HG03064 (cell line): ENCODE measurements at regions not wholly inside any gene's neighbourhood (a gene's known extent, or its start where the extent isn't known, plus 50 kb on each side); places are given as distances from the start of the nearest gene placed in this dataset.

Experiments
- ATAC-seq: cut with Tn5 transposase; IDR thresholded peaks from one replicate; pipeline ENCODE4 v1.9.1; 2021; ENCODE audit warnings: low read depth; ENCODE audit not compliant: unreplicated experiment

DNA sequence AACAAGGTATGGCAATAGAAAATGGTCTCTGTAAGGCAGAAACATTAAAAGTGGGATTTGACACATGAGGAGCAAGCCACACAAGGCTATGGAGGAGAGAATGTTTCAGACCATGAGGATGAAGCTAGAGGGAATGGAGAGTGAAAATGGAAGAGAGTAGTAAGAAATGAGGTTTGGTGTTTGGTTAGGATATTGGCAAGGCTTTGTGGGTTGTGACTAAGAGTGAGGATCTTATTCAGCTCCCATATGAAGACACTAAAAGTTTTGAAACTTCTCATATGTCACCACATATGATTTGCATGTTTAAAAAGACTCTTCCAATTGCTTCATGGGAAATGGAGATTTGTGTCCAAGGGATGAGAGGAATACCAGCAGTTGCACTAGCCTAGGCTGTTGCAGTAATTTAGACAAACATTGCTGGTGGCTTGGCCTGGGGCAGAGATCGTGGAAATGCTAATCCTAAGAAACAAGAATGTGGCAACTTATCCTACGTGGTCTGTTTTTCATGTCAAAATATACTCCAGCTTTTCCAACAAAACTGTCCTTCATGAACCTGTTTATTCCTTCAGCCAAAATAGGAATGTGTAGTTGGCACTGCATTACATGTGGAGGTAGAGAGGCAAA is 749.0 kb downstream of the PDCD6IP start:
- no peak for ATAC-seq

- no peak for ATAC-seq
These were observed 768.8 kb downstream of the PDCD6IP start for GRCh38 chr3:34567266-34567665.

DNA sequence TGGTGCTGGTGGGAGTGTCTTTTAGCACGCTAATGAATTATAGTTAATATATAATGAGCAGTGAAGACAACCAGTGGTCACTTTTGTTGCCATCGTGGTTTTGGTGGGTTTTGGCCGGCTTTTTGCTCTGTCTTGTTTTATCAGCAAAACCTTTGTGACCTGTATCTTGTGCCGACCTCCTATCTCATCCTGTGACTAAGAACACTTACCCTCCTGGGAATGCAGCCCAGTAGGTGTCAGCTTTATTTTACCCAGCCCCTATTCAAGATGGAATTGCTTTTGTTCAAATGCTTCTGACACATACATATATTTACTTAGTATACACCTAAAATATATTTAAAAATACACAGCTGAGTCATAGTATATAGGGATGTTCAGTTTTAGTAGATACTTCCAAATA is 770.3 kb downstream of the PDCD6IP start:
- ATAC-seq, result no peak

DNA sequence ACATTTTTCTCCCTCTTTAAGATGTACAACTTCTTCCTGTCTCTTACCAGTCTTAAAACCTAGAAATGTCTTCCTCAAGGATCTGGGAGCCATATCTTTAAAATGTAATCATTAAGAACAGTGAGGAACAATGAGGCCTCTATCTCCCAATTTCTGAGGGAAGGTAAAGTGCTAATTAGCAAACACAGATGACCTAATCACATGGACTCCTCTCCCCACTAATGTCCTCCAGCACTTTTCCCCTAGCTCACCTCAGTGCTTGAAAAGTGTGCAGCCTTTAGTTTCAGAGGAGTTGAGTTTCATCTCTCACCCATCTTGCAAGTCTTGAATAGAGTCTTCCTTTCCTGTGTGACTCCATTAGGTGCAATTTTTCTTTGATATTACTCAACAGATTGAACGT is 771.0 kb downstream of the PDCD6IP start:
- ATAC-seq, result no peak

- no peak for ATAC-seq
These were observed 772.7 kb downstream of the PDCD6IP start for GRCh38 chr3:34570916-34571705.

DNA sequence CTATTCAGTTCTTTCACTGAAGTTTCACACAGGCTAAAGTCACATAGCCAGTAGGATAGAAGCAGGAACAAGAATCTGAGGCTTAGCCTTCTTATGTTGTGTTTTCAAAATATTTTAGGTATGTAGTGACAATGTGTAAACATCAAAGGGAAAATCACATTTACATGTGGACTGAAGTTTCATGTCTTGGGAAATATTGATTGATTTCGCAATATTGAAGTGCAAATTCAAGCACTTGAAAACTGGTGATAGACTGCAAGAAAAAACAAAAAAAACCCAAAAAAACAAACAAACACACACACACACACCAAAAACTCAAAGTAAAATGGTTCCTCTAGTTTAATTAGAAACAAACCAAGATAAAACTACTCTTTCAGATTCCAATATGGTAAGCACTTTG is 773.3 kb downstream of the PDCD6IP start:
- no peak for ATAC-seq

DNA sequence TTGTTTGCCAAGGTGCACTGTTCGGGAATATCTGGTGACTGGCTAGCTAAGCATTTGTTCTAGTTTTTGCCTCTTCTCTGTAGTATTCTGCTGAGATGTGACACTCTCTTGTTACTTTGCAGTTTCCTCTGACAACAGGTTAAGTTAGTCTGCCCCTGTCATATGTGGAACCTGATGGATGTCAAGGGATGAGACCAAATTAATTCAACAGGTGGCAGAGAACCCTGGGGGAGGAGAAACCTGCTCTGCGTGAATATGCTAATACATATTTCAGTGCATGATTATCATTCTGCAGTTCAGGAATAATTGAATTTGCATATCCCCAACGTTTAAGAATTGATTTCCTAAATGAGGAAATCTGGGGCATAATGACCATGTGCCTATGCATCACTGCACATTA is 777.3 kb downstream of the PDCD6IP start:
- ATAC-seq, result no peak

GRCh38 chr3:34582055-34582454 is 783.6 kb downstream of the PDCD6IP start:
- ATAC-seq, result no peak

- no peak for ATAC-seq
These were observed 785.0 kb downstream of the PDCD6IP start for GRCh38 chr3:34583451-34583850.

DNA sequence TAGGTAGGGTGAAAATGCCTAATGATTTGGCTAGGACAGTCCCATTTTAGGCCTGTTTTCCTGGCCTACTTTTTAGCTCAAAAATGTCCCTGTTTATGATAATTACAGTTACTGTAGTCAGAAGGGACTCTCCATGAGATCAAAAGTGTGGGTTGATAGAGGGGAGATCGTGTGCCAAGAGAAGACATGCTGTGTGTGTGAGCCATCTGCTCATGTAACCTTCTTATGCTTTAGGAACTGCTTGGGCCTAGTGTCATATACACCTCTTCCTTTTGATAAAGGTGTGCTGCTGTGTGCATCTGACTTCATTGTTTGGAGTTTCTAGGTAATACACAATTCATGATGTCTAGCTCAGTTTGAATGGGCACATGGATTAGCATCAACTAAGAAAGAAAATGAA is 786.5 kb downstream of the PDCD6IP start:
- ATAC-seq, result no peak

GRCh38 chr3:34599595-34599994 is 801.2 kb downstream of the PDCD6IP start:
- ATAC-seq, result no peak

DNA sequence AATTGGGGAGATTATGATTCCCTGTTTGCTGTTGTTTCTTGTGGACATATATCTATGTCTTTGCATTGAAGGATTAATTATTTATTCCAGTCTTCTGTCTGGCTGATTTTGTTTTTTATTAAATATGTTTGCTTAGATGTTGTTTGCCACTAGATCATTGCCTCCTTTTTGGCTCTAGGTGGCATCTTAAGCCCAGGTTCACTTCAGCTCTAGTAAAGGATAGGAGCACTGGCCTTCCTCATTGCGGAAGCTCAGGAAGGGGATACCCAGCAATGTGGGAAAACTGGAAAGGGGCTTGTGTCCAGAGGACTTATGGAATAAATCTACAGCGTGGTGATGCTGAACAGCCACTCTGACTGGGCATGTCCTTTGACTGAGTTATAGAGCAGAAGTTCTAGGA is 821.6 kb downstream of the PDCD6IP start:
- no peak for ATAC-seq

- ATAC-seq, result no peak
These were observed 828.3 kb downstream of the PDCD6IP start for GRCh38 chr3:34626699-34627098.

DNA sequence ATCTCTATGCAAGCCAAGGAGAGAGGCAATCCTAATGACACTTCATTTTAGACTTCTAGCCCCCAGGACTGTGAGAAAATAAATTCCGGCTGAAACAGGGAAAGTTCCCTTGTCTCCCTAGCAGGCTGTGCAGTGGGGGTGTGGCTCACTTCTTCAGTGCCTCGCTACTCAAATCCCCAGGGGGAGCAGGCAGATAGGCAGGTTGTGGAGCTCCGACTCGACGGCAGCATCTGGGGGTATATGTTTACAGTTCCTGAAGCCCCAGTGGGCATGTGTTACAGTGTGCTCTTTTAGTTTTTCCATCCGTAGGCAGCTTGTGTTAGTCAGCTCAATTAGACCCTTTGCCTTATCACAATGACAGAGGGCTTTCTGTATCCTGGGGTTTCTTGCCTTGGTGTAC is 836.5 kb downstream of the PDCD6IP start:
- ATAC-seq, result no peak

DNA sequence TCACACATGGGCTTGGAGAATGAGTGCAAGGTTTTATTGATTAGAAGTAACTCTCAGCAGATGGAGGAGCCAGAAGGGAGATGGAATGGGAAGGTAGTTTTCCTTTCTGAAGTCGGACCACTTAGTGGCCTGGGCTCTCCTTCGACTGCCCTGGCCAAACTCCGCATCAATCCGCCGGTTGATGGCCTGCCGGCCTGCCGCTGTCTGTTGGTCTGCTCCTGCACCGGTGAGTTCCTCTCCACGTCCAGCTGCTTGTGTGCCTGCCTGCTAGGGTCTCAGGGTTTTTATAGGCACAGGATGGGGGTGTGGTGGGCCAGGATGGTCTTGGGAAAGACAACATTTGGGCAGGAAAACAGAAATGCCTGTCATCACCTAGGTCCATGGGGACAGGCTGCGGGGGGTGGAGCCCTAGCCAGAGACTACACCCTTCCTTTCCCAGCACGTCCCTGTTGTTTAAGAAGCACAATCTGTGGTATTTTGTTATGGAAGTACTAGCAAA is 837.0 kb downstream of the PDCD6IP start:
- no peak for ATAC-seq

GRCh38 chr3:34646911-34647460 is 848.6 kb downstream of the PDCD6IP start:
- ATAC-seq, result no peak

DNA sequence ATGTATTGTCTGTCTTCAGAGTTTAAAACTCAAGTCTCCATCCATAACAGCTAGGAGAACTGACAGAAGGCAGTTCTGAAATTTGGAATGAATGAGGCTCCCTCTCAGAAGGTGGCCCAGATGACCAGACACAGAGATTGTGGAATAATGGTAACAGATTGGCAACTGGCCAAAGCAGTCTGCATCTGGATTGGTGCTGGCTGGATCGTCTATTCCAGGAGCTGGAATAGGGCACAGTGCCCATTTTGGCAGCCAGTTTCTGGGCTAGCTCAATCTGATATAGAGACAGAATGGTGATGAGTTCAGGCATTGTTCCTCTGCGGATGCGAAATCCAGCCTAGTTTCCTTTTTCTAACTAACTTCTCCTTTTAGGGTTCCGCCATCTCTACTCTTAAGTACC is 851.7 kb downstream of the PDCD6IP start:
- no peak for ATAC-seq

- no peak for ATAC-seq
These were observed 870.5 kb downstream of the PDCD6IP start for GRCh38 chr3:34668915-34669314.

GRCh38 chr3:34669490-34669889 is 871.1 kb downstream of the PDCD6IP start:
- ATAC-seq, result no peak

GRCh38 chr3:34675383-34676120 is 877.1 kb downstream of the PDCD6IP start:
- no peak for ATAC-seq

- no peak for ATAC-seq
These were observed 878.0 kb downstream of the PDCD6IP start for GRCh38 chr3:34676436-34676835.
